Hepatocyte (in vitro differentiated cells): ENCODE measurements at regions not wholly inside any gene's neighbourhood (a gene's known extent, or its start where the extent isn't known, plus 50 kb on each side); places are given as distances from the start of the nearest gene placed in this dataset.

Experiments
- DNase-seq: peaks from one replicate; pipeline ENCODE4 v3.0.0-alpha.2; 2016; ENCODE audit warnings: low spot score
- H2AFZ ChIP-seq: fragments of 200-600 bp; sonication (generic); 2 replicates; pipeline ENCODE4 v1.6.0; 2016; ENCODE audit warnings: antibody characterized with exemption, mild to moderate bottlenecking
- H3K27ac ChIP-seq: fragments of 200-600 bp; sonication (generic); 2 replicates; pipeline ENCODE4 v1.5.1; 2016; ENCODE audit warnings: mild to moderate bottlenecking
- H3K27me3 ChIP-seq: fragments of 200-600 bp; sonication (generic); 2 replicates; pipeline ENCODE4 v1.6.1; 2016
- H3K36me3 ChIP-seq: fragments of 200-600 bp; sonication (generic); replicated peaks from 2 replicates; pipeline ENCODE4 v1.5.1; 2016; ENCODE audit warnings: low read depth; ENCODE audit not compliant: insufficient read depth
- H3K4me1 ChIP-seq: fragments of 200-600 bp; sonication (generic); 2 replicates; pipeline ENCODE4 v1.5.1; 2016; ENCODE audit warnings: mild to moderate bottlenecking, moderate library complexity; ENCODE audit not compliant: insufficient read depth
- H3K4me2 ChIP-seq: fragments of 200-600 bp; sonication (generic); 2 replicates; pipeline ENCODE4 v1.6.0; 2016
- H3K4me3 ChIP-seq: fragments of 200-600 bp; sonication (generic); 2 replicates; pipeline ENCODE4 v1.5.1; 2016; ENCODE audit warnings: mild to moderate bottlenecking
- H3K79me2 ChIP-seq: fragments of 200-600 bp; sonication (generic); 2 replicates; pipeline ENCODE4 v1.6.0; 2017; ENCODE audit warnings: mild to moderate bottlenecking
- H3K9me2 ChIP-seq: fragments of 200-600 bp; sonication (generic); replicated peaks from 2 replicates; pipeline ENCODE4 v1.6.0; 2017; ENCODE audit warnings: mild to moderate bottlenecking; ENCODE audit not compliant: insufficient read depth
- H3K9me3 ChIP-seq: fragments of 200-600 bp; sonication (generic); 2 replicates; pipeline ENCODE4 v1.5.1; 2016; ENCODE audit warnings: low read depth, mild to moderate bottlenecking
- H4K20me1 ChIP-seq: fragments of 200-600 bp; sonication (generic); 2 replicates; pipeline ENCODE4 v1.6.0; 2016; ENCODE audit warnings: mild to moderate bottlenecking; ENCODE audit not compliant: insufficient read depth, poor library complexity, severe bottlenecking
- CTCF ChIP-seq: fragments of 200-600 bp; sonication (generic); IDR thresholded peaks from 2 replicates; pipeline ENCODE4 v1.5.1; 2016; ENCODE audit warnings: antibody characterized with exemption, mild to moderate bottlenecking; ENCODE audit not compliant: poor library complexity
- EZH2 ChIP-seq: fragments of 200-600 bp; sonication (generic); IDR thresholded peaks from 2 replicates; pipeline ENCODE4 v1.6.1; 2016; ENCODE audit warnings: antibody characterized with exemption, mild to moderate bottlenecking, borderline replicate concordance
- EZH2phosphoT487 ChIP-seq: fragments of 200-600 bp; sonication (generic); IDR thresholded peaks from one replicate; pipeline ENCODE4 v1.6.1; 2018; ENCODE audit warnings: antibody characterized with exemption, mild to moderate bottlenecking, low read depth, moderate library complexity; ENCODE audit not compliant: unreplicated experiment, severe bottlenecking
- WGBS: methylation state at CpG from one replicate; pipeline ENCODE4 v1.1.6; 2016; ENCODE audit warnings: low lambda C conversion rate; ENCODE audit errors: missing lambda C conversion rate; 5-methylcytosine and 5-hydroxymethylcytosine counted together

- no peaks in the 10 kb centered on the region for H3K27me3 ChIP-seq
- no peak overlapping the region for H3K4me2 ChIP-seq
- WGBS: 79% methylated on average over 1 of the region's 1 CpG
- no peak overlapping the region for H3K4me3 ChIP-seq
- no peaks in the 10 kb centered on the region for H3K4me1 ChIP-seq
- H3K79me2 ChIP-seq: no peaks in the 10 kb centered on the region
- H4K20me1 ChIP-seq: no peaks in the 10 kb centered on the region
- H2AFZ ChIP-seq: no peak overlapping the region
- no peak for DNase-seq
- H3K9me3 ChIP-seq: no peaks in the 10 kb centered on the region
- no peaks in the 10 kb centered on the region for H3K36me3 ChIP-seq
- no peak for TF ChIP-seq EZH2phosphoT487
- no peaks in the 10 kb centered on the region for H3K9me2 ChIP-seq
- no peak overlapping the region for H3K27ac ChIP-seq
These were observed 150.5 kb upstream of the IGFBP3 start for GRCh38 chr7:46071601-46072000.

GRCh38 chr7:46071076-46071475 is 150.0 kb upstream of the IGFBP3 start:
- no peak for DNase-seq
- Histone ChIP-seq H3K9me3 (no peaks in the 10 kb centered on the region), H3K9me2 (no peaks in the 10 kb centered on the region), H3K4me1 (no peaks in the 10 kb centered on the region), H3K4me3 (no peak overlapping the region), H3K4me2 (no peak overlapping the region), H3K79me2 (no peaks in the 10 kb centered on the region), H3K27ac (no peak overlapping the region), H2AFZ (no peak overlapping the region), H3K27me3 (no peaks in the 10 kb centered on the region), H3K36me3 (no peaks in the 10 kb centered on the region), H4K20me1 (no peaks in the 10 kb centered on the region)
- WGBS: 95% methylated on average over 3 of the region's 3 CpGs
- TF ChIP-seq CTCF (no peak), EZH2phosphoT487 (no peak), EZH2 (no peak)

- no peak overlapping the region for H3K4me2 ChIP-seq
- no peak overlapping the region for H3K27ac ChIP-seq
- H3K79me2 ChIP-seq: no peaks in the 10 kb centered on the region
- H3K9me3 ChIP-seq: no peaks in the 10 kb centered on the region
- H2AFZ ChIP-seq: no peak overlapping the region
- H3K9me2 ChIP-seq: no peaks in the 10 kb centered on the region
- no peak for TF ChIP-seq CTCF
- TF ChIP-seq EZH2phosphoT487: no peak
- no peak for TF ChIP-seq EZH2
- DNase-seq: no peak
- no peaks in the 10 kb centered on the region for H4K20me1 ChIP-seq
- H3K36me3 ChIP-seq: no peaks in the 10 kb centered on the region
- no peak overlapping the region for H3K4me3 ChIP-seq
- H3K4me1 ChIP-seq: no peaks in the 10 kb centered on the region
- WGBS: 85% methylated on average over 2 of the region's 2 CpGs
- no peaks in the 10 kb centered on the region for H3K27me3 ChIP-seq
These were observed 147.1 kb upstream of the IGFBP3 start for GRCh38 chr7:46068159-46068558.

GRCh38 chr7:46059308-46060020 is 138.4 kb upstream of the IGFBP3 start:
- Histone ChIP-seq H3K4me2 (no peak overlapping the region), H3K4me1 (no peaks in the 10 kb centered on the region), H3K36me3 (no peaks in the 10 kb centered on the region), H3K79me2 (no peaks in the 10 kb centered on the region), H3K27me3 (no peaks in the 10 kb centered on the region), H2AFZ (no peak overlapping the region), H3K27ac (no peak overlapping the region), H3K9me3 (no peaks in the 10 kb centered on the region), H3K4me3 (no peak overlapping the region), H3K9me2 (no peaks in the 10 kb centered on the region), H4K20me1 (no peaks in the 10 kb centered on the region)
- TF ChIP-seq EZH2phosphoT487 (no peak), CTCF (no peak), EZH2 (no peak)
- DNase-seq: no peak
- WGBS: 90% methylated on average over 7 of the region's 7 CpGs
